Stimulated activated CD4-positive, alpha-beta T cell treated with anti-CD3 and anti-CD28 coated beads, TNF-alpha, amount 100 ng/mL, for 24 hours (primary cell): ENCODE measurements at regions not wholly inside any gene's neighbourhood (a gene's known extent, or its start where the extent isn't known, plus 50 kb on each side); places are given as distances from the start of the nearest gene placed in this dataset.
"Not testable (repeated sequence)": the region's sequence is repeated elsewhere in the genome, so short reads cannot be mapped to it uniquely, and the experiment has no call there.

ENCODE experiments used
- DNase-seq, 3 experiments: peaks; one replicate each; pipeline ENCODE4 v3.0.0-alpha.2; 2020; ENCODE audit warnings: low read depth in 3 of 3

- no peak for DNase-seq
Measured at GRCh38 chr20:48440916-48441315, 386.9 kb downstream of the PREX1 start.

- not testable (repeated sequence) for DNase-seq
Measured at GRCh38 chr20:48440261-48440660, 387.5 kb downstream of the PREX1 start.

GRCh38 chr20:48437146-48437545 lies 390.7 kb downstream of the PREX1 start:
- DNase-seq, result no peak

GRCh38 chr20:48436609-48437008 lies 391.2 kb downstream of the PREX1 start:
- not testable (repeated sequence) for DNase-seq

- no peak for DNase-seq
Measured at GRCh38 chr20:48433178-48433577, 394.6 kb downstream of the PREX1 start.

DNA sequence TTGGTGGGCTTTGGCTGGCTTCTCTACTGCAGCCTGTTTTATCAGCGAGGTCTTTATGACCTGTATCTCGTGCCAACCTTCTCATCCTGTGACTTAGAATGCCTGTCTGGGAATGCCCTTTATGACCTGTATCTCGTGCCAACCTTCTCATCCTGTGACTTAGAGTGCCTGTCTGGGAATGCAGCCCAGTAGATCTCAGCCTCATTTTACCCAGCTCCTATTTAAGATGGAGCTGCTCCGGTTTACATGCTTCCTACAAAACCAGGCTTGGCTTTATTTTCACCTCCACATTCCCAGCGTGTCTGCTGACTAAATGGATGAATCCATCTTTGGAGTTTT lies 395.3 kb downstream of the PREX1 start:
- DNase-seq, result no peak

DNA sequence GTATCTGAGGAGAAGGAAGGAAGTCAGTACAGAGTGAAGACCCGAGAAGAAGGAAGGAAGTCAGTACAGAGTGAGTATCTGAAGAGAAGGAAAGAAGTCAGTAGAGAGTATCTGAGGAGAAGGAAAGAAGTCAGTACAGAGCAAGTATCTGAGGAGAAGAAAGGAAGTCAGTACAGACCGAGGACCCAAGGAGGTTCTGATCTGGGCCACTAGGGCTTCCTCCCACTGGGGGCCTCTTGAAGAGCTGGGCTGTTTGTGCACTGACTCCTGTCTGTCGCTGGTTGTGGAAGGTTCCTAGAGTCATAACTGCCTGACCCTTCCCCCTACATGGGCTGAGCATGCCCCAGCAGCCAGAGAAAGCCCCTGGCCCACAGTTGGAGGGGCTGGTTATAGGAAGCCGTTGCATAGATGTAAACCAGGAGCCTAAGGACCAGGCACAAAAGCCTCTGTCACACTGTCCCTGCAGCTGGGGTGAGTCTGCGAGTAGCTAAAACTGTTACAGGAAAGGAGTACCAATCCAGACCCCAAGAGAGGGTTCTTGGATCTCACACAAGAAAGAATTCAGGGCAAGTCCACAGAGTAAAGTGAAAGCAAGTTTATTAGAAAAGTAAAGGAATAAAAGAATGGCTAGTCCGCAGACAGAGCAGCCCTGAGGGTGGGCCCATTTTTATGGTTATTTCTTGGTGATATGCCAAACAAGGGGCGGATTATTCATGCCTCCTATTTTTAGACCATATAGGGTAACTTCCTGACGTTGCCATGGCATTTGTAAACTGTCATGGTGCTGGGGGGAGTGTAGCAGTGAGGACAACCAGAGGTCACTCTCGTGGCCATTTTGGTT lies 395.9 kb downstream of the PREX1 start:
- no peak for DNase-seq

- no peak for DNase-seq
Measured at GRCh38 chr20:48426630-48427029, 401.2 kb downstream of the PREX1 start.

GRCh38 chr20:48425817-48426612 lies 401.8 kb downstream of the PREX1 start:
- no peak for DNase-seq

DNA sequence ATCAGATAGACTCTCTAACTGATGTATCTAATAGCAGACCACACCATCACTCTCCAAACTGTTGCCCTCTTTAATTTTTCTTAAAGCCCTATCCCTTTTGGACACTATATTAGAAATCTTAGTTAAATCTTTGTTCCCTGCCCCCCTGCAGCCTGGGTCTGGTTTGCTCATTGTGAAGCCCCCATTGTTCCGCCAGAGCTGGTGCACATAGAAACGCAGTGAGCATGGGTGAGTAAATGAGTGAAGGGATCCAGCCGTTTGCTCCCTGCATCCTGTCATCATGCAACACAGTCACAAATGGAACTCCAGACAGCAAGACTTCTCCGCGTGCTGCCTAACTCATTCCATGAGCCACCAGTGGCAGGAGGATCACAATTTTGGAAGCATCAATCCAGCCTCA lies 402.5 kb downstream of the PREX1 start:
- DNase-seq, result no peak

DNA sequence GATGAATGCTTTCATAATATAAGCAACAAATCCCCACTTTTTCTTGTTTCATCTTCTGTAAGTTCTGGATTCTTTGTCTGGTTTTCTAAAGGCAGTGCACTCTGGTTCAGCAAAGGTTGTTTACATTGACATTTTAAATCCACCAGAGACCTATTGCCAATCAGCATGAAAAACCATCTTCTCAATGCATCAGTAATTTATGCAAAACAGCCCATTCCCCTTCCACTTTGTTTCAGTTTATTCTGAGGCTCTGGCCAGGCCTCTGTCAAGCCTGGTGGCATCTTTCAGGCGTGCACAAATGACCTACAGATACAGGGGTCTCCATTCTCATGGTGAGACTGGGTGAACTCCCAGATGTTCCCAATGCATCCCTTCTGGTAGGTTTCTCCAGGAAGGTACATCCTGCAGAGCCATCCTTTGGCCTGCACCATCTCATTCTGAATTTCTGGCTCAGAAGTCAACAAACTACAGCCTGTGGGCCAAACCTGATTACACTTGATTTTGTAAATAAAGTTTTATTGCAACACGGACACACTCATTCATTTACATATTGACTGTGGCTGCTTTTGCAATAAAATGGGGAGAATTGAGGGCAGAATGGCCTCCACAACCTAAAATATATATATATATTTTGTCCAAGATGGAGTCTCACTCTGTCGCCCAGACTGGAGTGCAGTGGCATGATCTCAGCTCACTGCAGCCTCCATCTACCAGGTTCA lies 405.4 kb downstream of the PREX1 start:
- DNase-seq, result no peak

DNA sequence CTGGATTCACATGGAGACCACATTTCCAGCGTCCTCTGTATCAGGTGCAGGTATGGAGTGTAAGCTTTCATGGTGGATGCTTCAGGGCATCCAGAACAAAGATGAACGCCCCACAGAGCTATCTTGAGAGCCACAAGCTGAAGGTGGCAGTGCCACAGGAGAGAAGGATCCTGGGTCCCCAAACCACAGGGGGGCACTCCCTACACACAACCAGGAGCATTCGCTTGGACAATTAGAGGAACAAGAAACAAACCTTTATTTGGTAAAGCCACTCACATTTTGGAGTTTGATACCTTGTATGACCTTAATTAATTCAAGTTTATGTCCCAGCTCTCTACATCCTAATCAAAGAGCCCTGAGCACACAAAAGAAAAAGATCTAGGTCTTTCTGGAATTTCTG lies 406.3 kb downstream of the PREX1 start:
- no peak for DNase-seq

GRCh38 chr20:48420176-48420575 lies 407.6 kb downstream of the PREX1 start:
- no peak for DNase-seq

GRCh38 chr20:48419173-48419572 lies 408.6 kb downstream of the PREX1 start:
- DNase-seq, result no peak

DNA sequence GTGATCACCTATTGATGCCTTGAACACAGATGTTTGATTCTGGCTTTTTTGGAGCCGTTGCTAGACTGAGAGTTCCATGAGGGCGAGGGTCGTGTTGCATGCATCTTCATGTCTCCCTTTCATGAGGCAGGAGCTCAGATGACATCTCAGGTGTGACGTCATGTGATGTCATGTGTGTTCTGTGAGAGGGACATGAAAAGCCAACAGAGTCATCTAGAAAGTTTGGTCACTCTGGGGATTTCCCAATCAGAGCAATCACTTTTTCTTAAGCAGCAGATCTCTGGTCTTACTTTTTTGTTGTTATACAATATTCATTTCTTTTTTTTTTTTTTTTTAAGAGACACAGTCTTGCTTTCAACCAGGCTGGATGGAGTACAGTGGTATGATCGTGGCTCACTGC lies 411.8 kb downstream of the PREX1 start:
- no peak for DNase-seq

GRCh38 chr20:48414786-48415185 lies 413.0 kb downstream of the PREX1 start:
- DNase-seq, result no peak

GRCh38 chr20:48411919-48412522 lies 415.8 kb downstream of the PREX1 start:
- DNase-seq, result no peak

GRCh38 chr20:48411245-48411644 lies 416.6 kb downstream of the PREX1 start:
- no peak for DNase-seq

GRCh38 chr20:48409055-48409615 lies 418.7 kb downstream of the PREX1 start:
- DNase-seq, result no peak

GRCh38 chr20:48407710-48408109 lies 420.1 kb downstream of the PREX1 start:
- DNase-seq, result no peak

DNA sequence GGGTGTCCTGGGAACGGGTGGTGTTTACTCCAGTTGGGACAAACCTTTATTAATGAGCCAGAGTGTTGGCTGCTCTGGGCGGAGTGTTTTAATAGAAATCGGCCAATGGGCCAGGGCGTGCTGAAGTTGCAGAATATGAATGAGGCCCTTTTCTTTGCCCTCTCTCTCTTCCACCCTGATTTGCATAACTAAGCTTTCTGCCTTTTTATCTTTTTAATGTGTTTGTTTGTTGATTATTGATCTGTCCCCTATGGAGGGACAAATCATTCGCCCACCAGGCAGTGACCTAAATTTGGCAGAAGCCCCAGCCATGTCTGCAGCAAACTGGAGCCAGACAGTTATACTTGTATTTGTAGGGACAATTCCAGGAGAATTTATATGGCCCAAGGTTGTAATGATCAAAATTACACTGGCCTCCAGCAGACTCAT lies 420.9 kb downstream of the PREX1 start:
- DNase-seq, result no peak

GRCh38 chr20:48406498-48406897 lies 421.3 kb downstream of the PREX1 start:
- DNase-seq, result no peak
